ENCODE measurements at regions not wholly inside any gene's neighbourhood (a gene's known extent, or its start where the extent isn't known, plus 50 kb on each side); places are given as distances from the start of the nearest gene placed in this dataset.
"Not testable (repeated sequence)": the region's sequence is repeated elsewhere in the genome, so short reads cannot be mapped to it uniquely, and the experiment has no call there.

DNA sequence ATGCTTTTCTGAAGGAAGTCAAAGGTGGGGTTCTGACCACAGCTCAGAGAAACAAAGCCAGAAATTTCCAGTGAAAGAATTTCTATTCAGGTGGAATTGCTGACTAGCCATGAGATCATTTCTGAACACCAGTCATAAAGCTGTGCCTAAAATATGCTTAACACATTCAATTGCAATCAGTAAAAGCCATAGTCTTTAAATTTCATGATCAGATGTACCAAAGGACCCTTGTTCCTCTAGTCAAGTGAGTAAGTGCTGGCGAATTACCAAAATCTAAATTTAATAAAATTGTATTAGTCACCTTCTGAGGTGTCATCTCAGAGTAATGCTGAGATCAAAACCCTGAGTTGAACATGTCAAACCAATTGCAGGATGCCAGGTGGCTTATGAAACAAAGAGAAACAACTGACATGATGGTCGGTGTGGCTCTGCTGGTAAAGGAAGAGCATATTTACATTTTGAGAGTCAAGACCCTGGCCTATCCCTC lies 334.2 kb upstream of the CCNH start:
- DNase-seq (ENCODE audit: low spot score), result no peak

DNA sequence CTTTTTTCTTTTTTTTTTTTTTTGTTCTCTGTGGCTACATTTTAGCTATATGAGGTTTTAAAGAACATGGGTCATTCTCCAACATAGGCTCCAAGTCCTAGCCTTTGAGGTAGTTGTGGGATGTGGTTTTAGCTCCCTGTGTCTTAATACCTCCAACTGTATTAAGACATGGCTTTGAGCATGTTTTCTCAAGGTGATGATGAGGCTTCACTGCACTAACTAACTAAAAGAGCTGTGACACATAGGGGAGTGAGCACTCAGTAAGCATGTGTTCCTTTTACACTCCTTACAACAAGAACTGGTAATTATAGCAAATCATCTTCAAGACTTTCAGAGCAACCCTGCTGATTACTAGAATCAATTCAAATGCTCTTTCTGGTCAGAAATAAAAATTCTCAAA lies 333.6 kb upstream of the CCNH start:
- DNase-seq (ENCODE audit: low spot score), result no peak

DNA sequence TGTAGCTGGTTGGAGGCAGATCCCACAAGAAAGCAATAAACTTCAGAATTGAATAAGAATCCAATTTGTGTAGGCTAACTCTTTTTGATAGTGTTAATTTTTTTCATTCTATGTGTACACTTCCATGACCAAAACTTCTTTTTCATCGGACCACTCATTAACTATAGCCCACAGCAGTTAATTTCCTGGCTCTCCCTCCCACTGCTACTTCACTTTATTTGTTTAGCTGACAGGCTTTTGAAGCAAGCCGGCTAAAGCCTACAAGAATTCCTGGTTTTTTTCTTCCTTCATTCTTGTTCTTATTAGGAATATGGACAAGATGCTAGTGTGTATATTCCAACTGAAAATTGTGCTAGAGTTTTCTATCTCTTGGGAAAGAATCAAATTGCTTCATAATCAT lies 329.2 kb upstream of the CCNH start:
- DNase-seq (ENCODE audit: low spot score), result no peak

DNA sequence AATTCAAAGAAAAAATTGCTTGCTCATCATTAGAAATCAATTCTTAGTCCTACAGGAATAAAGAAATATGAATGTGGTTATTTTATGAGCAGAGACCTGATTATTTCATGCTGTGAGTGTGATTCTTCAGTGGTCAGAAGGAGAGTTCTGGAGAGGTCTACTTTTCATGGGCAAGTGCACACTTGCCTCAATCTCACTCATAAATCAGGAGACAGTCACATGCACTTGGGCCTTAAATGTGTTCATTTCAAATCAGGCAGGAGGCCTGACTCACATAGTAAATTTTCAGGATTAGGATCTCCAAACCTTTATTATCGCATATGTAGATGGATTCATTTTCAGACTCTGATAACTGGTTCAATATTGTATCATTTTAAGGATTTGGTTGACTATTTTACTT lies 323.2 kb upstream of the CCNH start:
- DNase-seq (ENCODE audit: low spot score), result no peak

DNA sequence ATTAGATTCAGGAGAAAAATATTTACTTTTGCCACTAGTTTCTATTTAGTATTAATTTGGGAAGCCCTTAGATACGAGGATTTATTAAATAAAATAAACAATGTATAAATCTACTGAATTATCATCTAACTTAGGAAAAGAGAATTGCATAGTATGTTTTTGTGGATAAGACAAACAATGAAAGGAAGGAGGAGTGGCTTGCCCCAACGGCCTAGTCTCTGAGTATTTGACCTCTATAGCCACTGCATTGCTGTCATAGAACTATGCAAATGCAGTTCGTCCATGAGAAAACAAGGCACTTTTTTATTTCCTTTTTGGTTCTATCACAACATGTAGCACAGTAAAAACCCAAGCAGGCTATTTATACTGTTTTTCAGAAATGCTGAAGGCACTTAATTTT lies 321.2 kb upstream of the CCNH start:
- no peak for DNase-seq (ENCODE audit: low spot score)

DNA sequence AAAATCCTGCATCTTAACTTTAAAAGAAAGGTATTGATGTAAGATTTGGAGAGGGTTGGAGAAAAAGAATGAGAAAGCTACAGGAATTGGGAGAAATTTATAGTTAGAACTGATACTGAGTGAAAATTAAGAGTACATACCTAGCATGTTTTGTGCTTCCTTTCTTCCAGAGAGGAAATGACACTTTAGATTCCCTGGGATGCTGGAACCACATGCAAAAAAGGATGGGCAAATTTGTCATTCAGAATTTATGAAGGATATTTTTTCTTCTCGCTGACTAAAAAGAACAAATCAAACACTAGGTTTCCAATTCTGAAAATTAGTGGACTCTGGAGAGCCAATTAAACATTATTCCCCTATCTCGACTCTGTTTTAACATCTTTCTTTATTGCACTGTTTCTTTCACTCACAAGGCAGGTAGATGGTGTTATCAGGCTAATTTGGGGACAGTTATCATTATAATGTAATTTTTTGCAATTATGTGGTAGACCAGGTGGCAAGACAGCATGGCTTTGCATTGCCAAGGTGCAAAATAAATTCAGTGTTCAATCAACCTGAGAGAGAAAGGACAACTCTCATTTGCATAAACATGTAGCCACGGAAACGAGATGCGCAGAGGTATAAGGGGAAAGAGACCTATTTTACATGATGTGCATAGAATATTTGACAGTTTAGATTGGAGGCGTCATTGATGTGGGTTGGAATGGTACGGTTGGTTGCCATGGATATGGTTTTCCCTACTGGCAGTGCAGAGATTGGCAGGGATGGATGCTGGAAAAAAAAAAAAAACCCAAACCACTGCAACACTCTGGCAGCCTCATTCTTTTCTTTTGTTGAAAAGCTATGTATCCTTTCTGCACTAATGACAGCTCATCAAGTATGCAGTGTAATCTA lies 320.4 kb upstream of the CCNH start:
- no peak for DNase-seq (ENCODE audit: low spot score)

DNA sequence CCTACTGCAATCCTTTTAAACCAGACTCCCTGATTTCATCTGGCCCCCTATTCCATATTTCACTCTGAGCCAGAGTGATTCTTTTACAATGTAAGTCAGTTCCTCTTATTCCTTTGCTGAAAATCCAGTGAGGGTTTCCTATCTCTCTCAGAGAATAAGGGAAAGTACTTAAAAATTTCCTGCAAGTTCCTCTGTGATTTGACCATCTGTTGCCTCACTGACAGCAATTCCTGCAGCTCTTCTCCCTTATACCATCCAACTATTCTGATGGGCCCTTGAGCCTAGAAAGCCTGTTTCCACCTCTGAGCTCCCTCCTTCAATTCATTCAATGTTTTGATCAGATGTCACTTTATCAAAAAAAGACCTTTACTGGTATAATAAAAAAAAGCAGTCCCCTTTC lies 317.1 kb upstream of the CCNH start:
- no peak for DNase-seq (ENCODE audit: low spot score)

DNA sequence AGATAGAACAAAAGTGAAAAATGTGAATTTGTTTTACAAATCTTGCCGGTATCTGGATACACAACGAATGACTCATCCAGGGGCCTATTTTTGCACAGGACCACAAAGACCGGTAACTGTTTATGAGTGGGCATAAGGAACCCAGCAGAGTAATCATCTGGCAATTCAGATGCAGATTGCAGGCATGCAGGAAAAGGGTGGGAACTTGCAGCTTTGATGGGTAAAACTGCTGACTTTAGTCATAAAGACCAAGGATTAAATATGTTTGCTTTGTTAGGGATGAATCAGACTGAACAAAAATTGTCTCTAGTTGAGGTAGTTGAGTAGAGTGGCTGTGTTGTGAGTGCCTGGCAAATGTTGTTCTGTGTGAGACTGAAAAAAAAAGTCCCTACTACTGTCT lies 309.6 kb upstream of the CCNH start:
- no peak for DNase-seq (ENCODE audit: low spot score)

DNA sequence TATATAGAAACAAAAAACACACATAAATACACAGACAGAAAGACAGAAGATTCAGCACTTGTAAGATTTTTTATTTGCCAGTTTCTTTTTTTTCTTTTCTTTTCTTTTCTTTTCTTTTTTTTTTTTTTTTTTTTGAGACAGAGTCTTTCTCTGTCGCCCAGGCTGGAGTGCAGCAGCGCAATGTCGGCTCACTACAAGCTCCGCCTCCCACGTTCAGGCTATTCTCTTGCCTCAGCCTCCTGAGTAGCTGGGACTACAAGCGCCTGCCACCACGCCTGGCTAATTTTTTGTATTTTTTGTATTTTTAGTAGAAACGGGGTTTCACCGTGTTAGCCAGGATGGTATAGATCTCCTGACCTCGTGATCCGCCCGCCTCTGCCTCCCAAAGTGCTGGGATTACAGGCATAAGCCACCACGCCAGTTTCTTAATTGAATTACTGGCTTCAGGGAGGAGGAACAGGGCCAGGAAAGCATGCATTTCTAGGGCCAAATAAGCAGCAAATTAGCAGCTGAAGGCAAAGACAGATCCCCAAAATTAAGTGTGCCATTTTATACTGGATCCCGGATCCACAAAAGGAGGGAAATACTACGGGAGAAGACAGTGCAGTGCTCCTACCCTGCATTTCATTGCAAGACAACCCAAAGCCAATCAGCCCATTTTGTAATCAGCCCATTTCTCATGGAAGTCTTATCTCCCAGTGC lies 305.6 kb upstream of the CCNH start:
- not testable (repeated sequence) for DNase-seq (ENCODE audit: low spot score)

DNA sequence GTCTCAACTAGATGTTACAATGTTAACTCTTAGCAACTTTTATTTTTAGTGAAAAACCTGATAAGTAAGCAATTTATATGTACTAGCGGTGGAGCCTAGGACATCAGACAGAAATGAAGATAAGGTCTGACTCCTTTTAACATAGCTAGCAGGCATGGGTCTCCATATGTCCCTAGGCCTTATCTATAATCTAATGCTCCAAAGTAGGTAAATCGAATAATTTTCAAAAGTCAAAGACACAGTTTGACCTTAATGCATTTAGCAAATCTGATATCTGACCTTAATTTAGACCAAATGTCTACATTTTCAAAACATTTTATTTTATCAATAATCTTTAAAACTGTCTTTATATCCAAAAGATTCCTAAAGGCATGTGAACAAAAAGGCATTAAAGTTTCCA lies 305.0 kb upstream of the CCNH start:
- DNase-seq (ENCODE audit: low spot score), result no peak

DNA sequence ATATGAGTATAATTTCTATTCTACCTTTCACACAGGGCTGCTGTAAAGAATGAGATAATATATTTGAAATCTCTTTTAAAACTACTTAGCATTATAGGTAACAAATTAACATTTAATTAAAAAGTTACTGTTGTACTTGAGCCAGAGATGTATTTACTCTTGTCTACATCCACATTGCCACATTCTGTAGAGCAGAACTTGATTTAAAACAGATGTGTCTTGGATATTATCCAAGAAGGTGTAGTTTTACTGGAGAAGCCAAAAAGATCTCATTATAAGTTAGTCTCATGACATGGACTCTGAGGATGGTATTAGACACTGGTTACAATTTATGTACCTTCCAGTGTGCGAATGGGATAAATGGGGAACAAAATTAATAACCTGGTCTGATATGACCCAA lies 293.1 kb upstream of the CCNH start:
- no peak for DNase-seq (ENCODE audit: low spot score)

DNA sequence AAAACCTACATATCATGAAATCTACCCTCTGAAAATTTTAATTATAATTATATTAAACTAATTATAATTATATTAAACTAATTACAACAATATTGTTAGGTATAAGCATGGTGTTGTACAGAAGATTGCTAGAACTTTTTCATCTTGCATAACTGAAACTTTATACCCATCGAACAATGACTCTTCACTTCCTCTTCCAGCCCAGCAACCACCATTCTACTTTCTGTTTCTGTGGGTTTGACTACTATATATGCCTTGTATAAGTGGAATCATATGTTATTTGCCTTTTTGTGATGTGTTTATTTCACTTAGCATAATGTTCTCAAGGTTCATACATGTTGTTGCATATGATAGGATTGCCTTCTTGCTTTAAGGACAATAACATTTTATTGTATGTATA lies 274.2 kb upstream of the CCNH start:
- no peak for DNase-seq (ENCODE audit: low spot score)

DNA sequence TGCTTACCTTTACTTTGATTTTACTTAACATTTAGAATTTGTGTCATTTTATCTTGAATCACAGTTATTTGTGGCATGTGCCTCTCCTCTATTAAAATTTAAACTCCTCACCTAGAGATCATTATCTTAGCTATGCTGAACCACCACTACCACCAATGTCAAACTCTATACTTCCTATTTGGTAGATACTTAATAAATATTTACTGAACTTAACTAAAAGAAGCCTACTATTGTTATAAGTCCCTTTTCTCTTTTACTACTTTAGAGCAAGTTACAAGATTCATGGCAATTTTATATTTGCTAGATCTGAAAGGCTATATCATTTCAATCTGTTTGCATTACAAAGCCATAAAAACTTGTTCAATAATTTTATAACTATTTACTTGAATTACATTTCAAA lies 273.3 kb upstream of the CCNH start:
- DNase-seq (ENCODE audit: low spot score), result no peak

DNA sequence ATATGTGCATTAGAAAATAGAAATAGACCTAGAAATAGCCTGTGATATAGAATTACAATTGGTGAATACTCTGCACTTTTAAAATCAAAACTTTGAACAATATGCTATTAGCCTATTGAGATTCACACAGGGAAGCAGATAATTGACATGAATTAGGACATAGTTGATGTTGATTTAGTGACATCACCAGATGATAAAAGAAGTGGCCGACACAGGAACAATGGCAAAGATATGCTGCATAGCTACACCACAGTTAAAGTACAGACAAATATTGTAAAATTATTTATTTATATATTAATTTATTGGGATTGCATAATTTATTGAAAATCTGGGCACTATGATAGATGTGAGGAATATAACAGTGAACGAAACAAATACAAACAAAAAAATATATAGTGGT lies 261.5 kb upstream of the CCNH start:
- no peak for DNase-seq (ENCODE audit: low spot score)

DNA sequence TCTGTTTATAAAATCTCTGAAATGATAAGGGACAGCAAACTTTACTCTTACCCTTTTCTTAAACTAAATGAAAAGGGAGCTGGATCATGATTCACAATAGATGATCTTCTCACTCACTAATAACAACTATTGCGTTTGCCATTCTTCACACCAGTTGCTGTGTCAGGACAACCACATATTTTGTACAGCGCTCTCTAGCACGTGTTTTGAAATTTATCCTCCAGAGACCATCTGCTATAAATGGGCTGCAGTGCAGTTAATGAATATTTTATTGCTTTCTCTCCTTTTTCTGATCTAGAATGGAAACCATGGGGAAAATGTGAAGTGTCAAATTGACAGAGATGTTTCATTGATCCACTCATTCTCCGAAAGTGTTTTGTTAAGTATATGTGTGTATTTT lies 258.4 kb upstream of the CCNH start:
- no peak for DNase-seq (ENCODE audit: low spot score)

DNA sequence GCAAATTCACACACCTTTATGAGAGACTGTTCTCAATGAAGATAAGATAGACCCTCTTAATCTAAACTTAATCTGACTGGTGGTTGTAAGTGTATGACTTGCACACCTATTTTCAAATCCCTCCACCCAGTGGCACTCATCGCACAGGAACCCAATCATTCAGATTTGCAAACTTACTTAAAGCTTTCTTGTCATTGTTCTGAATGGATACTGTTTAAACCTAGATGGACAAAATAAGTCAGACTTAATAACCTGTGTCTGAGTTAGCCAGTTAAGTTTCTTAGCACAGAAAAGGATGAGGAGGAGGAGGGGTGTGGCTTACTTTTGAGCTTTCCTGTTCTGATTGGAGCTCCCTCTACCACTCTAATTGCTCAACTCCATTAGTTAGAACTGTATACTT lies 252.4 kb upstream of the CCNH start:
- DNase-seq (ENCODE audit: low spot score), result no peak

DNA sequence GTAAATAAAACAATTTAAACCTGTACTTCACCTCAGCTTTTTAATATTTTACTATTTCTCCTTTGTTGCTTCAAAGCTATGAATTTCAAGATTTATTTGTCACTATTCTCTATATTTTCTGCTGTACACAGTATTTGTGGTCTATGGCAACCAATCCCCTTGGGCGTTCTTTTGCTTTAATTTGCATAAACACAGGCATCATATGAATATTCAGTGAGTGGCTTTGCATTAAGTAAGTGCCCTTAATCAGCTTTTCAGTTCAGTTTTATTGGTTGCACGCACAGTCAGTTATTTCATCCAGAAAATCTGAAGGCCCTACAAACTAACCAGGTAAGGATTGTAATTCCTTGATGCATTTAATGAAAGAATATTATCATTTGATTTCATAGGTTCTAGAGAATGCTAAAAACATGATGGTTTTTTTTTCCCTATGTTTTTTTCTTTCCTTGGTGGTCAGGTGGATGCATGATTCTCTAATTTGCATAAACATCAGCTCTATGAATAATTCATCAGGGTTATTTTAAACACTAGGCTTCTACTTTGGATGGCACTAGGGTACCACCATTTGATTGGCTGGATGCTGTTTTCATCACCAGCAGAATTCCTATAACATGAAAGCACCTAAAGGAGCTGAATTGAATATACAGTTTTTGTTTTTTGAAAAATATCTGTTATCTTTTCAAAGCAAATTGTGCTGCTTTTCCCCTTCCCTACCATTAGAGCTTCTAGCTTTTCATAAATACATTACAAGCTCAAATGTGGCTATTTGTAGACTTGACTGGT lies 249.2 kb upstream of the CCNH start:
- DNase-seq (ENCODE audit: low spot score), result no peak

DNA sequence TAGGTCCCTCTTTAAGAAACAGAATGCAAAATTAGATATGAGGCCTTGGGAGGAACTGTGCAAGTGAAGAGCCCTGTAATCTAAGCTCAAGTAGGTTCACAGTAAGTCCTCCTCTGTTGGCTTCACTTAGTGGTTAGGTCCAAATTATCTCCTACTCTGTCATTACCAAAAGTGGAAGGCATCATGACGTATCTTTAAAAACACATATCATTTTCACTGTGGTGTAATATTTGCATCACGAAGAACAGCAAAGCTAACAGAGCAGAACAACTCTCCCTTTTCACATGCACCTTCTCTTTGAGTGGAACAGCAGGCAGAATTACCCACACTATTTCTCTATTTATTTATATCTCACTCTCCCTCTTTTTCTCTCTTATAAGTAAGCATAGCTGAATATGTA lies 240.5 kb upstream of the CCNH start:
- DNase-seq (ENCODE audit: low spot score), result no peak

DNA sequence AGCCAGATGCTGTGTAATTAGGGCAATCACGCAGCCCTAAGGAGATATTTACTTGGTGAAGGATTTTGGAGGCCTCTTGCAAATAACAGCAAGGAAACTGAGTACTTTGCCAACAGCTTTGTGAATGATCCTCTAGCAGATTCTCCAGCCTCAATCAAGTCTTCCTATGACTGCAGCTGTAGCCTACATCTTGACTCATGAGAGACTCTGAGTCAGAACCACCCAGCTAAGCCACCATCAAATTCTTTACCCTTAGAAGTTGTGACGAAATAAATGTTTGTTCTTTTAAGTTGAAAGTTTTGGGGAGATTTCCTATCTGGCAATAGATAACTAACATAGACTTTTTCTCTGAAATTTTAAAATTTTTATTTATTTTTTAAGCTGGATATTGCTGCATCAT lies 237.6 kb upstream of the CCNH start:
- DNase-seq (ENCODE audit: low spot score), result no peak

DNA sequence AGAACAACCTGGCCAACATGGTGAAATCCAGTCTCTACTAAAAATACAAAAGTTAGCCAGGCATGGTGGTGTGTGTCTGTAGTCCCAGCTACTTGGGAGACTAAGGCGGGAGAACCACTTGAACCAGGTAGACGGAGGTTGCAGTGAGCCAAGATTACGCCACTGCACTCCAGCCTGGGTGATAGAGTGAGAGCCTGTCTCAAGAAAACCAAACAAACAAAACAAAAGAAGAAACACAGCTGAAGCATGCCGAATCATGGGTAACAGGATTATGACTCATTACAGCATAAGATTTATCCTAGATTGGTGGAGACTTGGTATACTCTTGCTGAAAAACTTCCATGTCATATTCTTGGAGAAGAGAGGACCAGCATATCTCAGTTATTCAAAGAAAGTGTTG lies 236.7 kb upstream of the CCNH start:
- no peak for DNase-seq (ENCODE audit: low spot score)

DNA sequence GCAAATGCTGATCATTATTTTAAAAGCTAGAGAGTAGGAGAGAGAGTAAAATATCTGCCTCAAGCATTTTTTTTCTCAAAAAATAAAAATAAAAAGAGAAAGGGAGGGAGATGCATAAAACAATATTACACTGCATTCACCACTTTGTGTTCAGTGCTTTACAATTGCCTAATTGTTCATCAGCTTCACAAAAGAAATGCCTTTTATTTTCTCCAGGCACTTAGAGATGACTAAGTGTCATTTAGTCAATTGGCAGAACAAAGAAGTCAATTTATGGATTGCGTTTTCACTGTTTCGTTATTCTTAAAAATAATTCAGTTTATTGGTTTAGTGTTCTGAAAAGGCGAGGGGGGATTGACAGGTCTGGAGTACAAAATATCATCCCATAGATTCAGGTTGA lies 232.5 kb upstream of the CCNH start:
- DNase-seq (ENCODE audit: low spot score), result no peak

DNA sequence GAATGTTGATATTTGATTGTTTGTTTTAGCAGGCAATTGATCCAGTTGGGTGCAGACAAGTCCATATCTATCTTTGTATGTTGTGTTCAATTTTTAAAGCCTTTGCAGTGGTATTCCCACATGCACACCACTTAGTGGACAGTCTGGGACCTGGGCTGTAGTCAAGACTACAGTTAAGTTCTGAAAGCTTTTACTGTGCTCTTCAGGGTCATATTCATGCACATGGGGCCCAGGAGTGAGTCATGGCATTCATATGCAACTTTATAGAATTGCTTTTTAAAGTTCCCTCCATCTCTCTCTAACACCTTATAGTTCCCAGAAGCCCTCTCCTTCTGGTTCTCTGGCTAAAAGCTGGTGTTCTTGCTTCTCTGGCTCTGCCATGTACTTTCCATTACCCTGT lies 228.2 kb upstream of the CCNH start:
- no peak for DNase-seq (ENCODE audit: low spot score)

DNA sequence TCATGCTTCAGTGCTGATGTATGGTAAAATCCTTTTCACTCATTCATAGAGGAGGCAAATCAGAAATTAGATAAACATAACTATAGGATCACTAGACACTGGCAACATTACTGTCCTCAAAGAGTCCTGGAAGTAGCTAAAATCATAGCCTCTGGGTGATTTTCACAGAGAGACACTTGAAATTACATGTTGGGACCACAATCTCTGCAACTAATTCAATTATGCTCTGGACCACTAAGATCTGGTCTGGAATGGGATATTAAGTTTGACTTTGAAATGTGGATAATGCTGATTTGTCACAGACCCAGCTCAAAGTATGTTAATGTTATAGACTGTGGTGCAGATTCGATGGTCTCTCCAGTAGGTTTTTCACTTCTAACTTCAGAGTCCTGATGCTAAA lies 214.6 kb upstream of the CCNH start:
- no peak for DNase-seq (ENCODE audit: low spot score)

All from iPS-NIHi11 (cell line).